Lower leg skin (tissue), 3 donors: ENCODE measurements at regions not wholly inside any gene's neighbourhood (a gene's known extent, or its start where the extent isn't known, plus 50 kb on each side); places are given as distances from the start of the nearest gene placed in this dataset.

ENCODE experiments used
- POLR2A ChIP-seq, 2 donors: fragments of 450-650 bp; IDR thresholded peaks; one replicate each; pipeline ENCODE4 v1.6.1; 2016 to 2017; ENCODE audit warnings: antibody characterized with exemption in 2 of 2, mild to moderate bottlenecking in 1 of 2, moderate library complexity in 1 of 2
- TF ChIP-seq, protein P1 (sequence below), 3 donors: fragments of 450-650 bp; IDR thresholded peaks; one replicate each; pipeline ENCODE4 v1.5.1; 2016; ENCODE audit warnings: antibody characterized with exemption in 3 of 3, mild to moderate bottlenecking in 3 of 3, moderate library complexity in 2 of 3

DNA sequence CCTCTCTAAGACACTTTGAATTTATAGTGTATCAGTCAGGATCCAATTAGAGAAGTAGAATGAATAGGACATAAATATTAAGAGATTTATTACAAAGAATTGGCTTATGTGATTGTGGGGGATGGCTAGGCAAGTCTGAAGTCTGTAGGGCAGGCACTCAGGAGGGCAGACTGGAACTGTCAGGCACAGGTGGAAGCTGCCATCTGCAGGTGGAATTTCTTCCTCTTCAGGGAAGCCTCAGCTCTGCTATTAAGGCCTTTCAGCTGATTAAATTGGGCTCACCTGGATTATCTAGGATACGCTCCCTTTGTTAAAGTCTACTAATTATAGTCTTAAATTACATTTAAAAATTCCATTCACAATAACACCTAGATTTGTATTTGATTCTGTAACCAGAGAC, 92.0 kb upstream of the HAO2 start:
- TF ChIP-seq, protein P1, sequence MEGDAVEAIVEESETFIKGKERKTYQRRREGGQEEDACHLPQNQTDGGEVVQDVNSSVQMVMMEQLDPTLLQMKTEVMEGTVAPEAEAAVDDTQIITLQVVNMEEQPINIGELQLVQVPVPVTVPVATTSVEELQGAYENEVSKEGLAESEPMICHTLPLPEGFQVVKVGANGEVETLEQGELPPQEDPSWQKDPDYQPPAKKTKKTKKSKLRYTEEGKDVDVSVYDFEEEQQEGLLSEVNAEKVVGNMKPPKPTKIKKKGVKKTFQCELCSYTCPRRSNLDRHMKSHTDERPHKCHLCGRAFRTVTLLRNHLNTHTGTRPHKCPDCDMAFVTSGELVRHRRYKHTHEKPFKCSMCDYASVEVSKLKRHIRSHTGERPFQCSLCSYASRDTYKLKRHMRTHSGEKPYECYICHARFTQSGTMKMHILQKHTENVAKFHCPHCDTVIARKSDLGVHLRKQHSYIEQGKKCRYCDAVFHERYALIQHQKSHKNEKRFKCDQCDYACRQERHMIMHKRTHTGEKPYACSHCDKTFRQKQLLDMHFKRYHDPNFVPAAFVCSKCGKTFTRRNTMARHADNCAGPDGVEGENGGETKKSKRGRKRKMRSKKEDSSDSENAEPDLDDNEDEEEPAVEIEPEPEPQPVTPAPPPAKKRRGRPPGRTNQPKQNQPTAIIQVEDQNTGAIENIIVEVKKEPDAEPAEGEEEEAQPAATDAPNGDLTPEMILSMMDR (IDR thresholded peaks at IDR 0.05), result no peak
- no peak for TF ChIP-seq POLR2A (IDR thresholded peaks at IDR 0.05)
